ENCODE measurements at regions not wholly inside any gene's neighbourhood (a gene's known extent, or its start where the extent isn't known, plus 50 kb on each side); places are given as distances from the start of the nearest gene placed in this dataset.

DNA sequence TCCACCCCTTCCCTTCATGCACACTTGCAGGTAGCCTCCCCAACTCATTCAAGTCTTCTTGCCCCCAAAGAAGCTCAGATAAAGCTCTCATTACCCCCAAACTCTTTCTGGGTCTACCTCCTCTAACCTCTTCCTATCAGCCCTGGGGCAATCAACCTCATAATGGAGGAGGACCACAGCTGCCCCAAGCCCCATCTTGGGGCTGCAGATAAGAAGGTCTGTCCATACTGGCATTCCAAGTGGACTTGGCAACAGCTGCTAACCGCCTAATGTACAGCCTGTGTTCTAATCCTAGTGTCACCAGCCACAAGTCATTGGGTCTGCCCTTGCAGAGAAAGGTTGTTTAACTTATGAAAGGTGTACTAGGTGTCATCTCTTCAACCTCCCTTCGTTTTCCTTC lies 107.4 kb upstream of the ADGRF1 start:
- TF ChIP-seq, protein P1, sequence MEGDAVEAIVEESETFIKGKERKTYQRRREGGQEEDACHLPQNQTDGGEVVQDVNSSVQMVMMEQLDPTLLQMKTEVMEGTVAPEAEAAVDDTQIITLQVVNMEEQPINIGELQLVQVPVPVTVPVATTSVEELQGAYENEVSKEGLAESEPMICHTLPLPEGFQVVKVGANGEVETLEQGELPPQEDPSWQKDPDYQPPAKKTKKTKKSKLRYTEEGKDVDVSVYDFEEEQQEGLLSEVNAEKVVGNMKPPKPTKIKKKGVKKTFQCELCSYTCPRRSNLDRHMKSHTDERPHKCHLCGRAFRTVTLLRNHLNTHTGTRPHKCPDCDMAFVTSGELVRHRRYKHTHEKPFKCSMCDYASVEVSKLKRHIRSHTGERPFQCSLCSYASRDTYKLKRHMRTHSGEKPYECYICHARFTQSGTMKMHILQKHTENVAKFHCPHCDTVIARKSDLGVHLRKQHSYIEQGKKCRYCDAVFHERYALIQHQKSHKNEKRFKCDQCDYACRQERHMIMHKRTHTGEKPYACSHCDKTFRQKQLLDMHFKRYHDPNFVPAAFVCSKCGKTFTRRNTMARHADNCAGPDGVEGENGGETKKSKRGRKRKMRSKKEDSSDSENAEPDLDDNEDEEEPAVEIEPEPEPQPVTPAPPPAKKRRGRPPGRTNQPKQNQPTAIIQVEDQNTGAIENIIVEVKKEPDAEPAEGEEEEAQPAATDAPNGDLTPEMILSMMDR (conservative IDR thresholded peaks at IDR 0.05) = no peak
- TF ChIP-seq ZFX (IDR thresholded peaks at IDR 0.05) = no peak
- no peak overlapping the region for H3K27ac ChIP-seq

DNA sequence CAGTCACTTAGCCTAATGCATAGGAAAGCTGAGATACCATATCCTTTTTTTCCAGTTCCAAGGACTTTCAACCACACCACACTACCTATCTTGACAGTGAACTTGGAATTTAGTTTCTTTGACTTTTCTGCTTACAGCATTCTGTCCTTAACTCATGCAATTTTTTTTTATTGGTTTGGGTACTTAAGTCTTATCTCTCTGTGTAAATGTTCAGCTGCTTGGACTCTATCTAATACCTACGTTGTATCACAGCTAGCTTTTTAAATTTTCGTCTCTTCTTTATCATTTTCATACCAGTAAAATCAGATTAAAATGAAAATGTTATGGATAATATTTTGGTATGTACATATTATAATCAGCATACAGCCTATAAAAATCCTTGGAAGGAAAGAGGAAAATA lies 106.9 kb upstream of the ADGRF1 start:
- no peak overlapping the region for H3K27ac ChIP-seq
- TF ChIP-seq, protein P1 (conservative IDR thresholded peaks at IDR 0.05) = no peak
- no peak for TF ChIP-seq ZFX (IDR thresholded peaks at IDR 0.05)

DNA sequence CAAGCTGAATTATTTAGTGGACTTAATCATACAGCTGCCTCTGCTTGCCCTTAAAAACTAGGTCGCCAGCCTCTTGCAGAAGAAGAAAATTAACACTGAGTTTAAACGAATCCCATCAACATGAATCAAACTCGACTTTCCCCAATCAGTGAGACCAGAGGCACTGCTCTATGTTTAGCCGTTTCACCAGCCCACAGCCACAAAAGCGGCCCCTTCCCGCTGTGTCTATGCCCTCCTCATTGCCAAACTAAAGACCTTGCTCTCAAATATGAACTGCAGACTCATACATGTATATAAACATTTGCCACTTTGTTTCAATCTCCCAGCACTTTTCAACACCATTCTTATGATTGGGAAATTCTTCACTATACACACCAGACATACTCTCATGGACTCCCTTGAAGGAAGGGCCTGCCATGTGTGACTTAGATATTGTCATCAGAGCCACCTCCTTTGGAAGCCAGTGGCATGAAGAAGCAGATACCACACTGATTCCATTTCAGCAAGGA lies 105.8 kb upstream of the ADGRF1 start:
- TF ChIP-seq, protein P1 (conservative IDR thresholded peaks at IDR 0.05) = no peak
- no peak for TF ChIP-seq ZFX (IDR thresholded peaks at IDR 0.05)
- H3K27ac ChIP-seq = no peak overlapping the region

DNA sequence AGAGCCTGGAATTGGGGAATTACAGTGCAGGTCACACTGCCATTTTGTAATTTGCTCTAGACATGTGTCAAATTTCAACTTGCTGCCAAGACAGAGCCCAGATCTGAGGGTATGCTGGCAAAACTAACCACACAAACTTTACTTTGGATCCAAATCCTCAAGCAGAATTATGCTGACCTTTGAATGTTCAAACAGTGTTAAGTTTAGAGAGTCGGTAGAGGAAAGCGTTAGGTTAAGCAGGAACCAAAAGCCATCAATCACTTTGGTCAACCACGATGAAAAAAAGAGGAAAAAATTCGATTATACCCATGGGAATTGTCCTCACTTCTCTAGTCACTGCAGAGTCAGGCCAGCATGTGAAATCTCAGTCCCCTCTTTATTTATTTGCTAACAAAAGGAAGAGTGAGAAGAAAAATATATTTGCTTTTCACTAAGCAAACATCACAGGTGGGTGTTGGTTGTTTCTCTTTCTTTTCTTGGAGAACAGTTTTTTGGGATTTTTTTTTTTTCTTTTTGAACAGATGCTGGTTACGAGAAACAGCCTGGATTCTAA lies 105.1 kb upstream of the ADGRF1 start:
- H3K27ac ChIP-seq = no peak overlapping the region
- TF ChIP-seq, protein P1 (conservative IDR thresholded peaks at IDR 0.05) = no peak
- TF ChIP-seq ZFX (IDR thresholded peaks at IDR 0.05) = no peak

DNA sequence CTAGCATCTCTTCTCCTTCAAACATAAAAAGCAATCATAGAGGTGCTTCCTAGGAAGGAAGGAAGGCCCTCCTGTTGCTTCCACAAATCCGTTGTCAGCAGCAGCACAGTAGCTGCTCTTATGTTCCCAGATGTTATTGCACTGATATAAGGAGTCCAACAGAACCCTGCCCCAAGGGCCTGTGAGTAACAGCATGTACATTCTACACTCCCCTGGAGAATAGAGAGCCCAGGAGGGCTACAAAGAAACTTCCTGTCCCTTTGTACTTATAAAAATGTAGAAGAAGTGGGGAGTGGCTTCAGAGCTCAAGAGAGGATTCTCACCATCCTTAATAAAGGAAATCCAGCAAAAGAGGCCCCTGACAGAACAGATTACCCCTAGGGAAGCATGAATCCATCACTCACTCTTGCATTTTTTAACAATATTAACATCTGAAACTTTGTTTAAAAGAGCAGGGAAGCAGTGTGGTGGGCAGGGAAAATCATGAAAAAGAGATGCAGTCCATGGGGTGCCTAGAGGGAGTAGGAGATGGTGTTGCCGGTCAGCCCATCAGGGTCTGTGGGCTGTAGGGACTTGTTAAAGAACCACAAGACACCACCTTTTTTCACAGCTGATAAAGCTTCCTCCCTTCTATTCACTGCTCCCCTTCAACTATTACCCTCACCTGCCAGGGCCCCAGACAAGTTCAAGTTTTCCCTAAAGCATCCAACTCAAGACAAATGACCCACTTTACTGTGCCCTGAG lies 104.5 kb upstream of the ADGRF1 start:
- no peak for TF ChIP-seq ZFX (IDR thresholded peaks at IDR 0.05)
- TF ChIP-seq, protein P1 (conservative IDR thresholded peaks at IDR 0.05) = no peak
- no peak overlapping the region for H3K27ac ChIP-seq

DNA sequence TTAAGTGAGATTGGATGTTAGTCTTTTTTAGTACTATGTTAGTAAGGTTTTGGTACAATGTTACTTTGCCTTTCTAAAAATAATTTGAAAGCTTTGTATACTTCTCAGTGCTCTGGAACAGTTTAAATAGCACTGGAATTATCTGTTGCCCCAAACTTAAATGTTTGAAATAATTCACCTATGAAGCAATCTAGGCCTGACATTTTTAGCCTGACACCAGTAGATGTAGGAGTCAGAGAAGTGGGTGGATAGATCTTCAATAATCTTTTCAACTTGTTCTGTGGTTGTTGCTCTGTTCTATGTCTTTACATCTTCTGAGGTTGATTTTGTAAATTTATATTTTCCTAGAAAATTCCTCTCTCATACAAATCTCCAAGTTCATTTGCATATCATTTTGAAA lies 103.1 kb upstream of the ADGRF1 start:
- TF ChIP-seq, protein P1 (conservative IDR thresholded peaks at IDR 0.05) = no peak
- TF ChIP-seq ZFX (IDR thresholded peaks at IDR 0.05) = no peak
- no peak overlapping the region for H3K27ac ChIP-seq

DNA sequence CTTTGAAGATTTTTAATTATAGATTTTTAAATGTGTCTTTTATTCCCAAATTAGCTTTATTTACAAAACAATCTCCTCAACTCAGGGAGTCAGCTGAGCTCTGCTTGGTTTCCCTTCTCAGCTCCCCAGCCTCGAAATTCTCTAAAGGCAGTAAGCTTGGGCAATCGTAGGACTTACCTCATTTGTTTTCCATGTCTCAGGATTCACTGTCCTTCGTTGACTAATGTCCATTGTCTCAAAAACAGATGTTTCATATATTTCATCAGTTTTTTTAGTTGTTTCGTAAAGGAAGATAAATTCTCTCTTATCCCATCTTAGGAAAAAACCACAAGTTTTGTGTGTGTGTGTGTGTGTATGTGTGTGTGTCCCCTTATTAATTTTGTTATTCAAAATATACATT lies 102.2 kb upstream of the ADGRF1 start:
- no peak overlapping the region for H3K27ac ChIP-seq
- TF ChIP-seq, protein P1 (conservative IDR thresholded peaks at IDR 0.05) = no peak
- TF ChIP-seq ZFX (IDR thresholded peaks at IDR 0.05) = no peak

Data from C4-2B (cell line).